ENCODE measurements at regions not wholly inside any gene's neighbourhood (a gene's known extent, or its start where the extent isn't known, plus 50 kb on each side); places are given as distances from the start of the nearest gene placed in this dataset.

GRCh38 chr6:164243949-164244348 lies 829.4 kb downstream of the QKI start:
- TF ChIP-seq, protein P1, sequence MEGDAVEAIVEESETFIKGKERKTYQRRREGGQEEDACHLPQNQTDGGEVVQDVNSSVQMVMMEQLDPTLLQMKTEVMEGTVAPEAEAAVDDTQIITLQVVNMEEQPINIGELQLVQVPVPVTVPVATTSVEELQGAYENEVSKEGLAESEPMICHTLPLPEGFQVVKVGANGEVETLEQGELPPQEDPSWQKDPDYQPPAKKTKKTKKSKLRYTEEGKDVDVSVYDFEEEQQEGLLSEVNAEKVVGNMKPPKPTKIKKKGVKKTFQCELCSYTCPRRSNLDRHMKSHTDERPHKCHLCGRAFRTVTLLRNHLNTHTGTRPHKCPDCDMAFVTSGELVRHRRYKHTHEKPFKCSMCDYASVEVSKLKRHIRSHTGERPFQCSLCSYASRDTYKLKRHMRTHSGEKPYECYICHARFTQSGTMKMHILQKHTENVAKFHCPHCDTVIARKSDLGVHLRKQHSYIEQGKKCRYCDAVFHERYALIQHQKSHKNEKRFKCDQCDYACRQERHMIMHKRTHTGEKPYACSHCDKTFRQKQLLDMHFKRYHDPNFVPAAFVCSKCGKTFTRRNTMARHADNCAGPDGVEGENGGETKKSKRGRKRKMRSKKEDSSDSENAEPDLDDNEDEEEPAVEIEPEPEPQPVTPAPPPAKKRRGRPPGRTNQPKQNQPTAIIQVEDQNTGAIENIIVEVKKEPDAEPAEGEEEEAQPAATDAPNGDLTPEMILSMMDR (IDR thresholded peaks at IDR 0.05), result no peak
- Mint-ChIP-seq H3K27ac (ENCODE audit: unreplicated experiment) (no peak overlapping the region), H3K9me3 (ENCODE audit: low read depth) (peaks cover 4% of the 10 kb centered on the region), H3K36me3 (ENCODE audit: low read depth) (no peaks in the 10 kb centered on the region), H3K27me3 (ENCODE audit: low read depth) (no peaks in the 10 kb centered on the region), H3K4me1 (ENCODE audit: low read depth) (no peaks in the 10 kb centered on the region), H3K4me3 (ENCODE audit: unreplicated experiment) (no peak overlapping the region)
- no peak for DNase-seq (ENCODE audit: low spot score)

- H3K27me3 Mint-ChIP-seq (ENCODE audit: low read depth), result no peaks in the 10 kb centered on the region
- H3K4me1 Mint-ChIP-seq (ENCODE audit: low read depth), result no peaks in the 10 kb centered on the region
- TF ChIP-seq, protein P1 (IDR thresholded peaks at IDR 0.05), result no peak
- H3K27ac Mint-ChIP-seq (ENCODE audit: unreplicated experiment), result no peak overlapping the region
- no peak overlapping the region for H3K4me3 Mint-ChIP-seq (ENCODE audit: unreplicated experiment)
- H3K36me3 Mint-ChIP-seq (ENCODE audit: low read depth), result no peaks in the 10 kb centered on the region
- H3K9me3 Mint-ChIP-seq (ENCODE audit: low read depth), result peaks cover 4% of the 10 kb centered on the region
- no peak for DNase-seq (ENCODE audit: low spot score)
Observed at GRCh38 chr6:164243012-164243610, 828.6 kb downstream of the QKI start.

GRCh38 chr6:164230804-164231203 lies 816.3 kb downstream of the QKI start:
- H3K27me3 Mint-ChIP-seq (ENCODE audit: low read depth), result peaks cover 3% of the 10 kb centered on the region
- H3K36me3 Mint-ChIP-seq (ENCODE audit: low read depth), result peaks cover 3% of the 10 kb centered on the region
- DNase-seq (ENCODE audit: low spot score), result no peak
- no peak overlapping the region for H3K4me3 Mint-ChIP-seq (ENCODE audit: unreplicated experiment)
- no peaks in the 10 kb centered on the region for H3K4me1 Mint-ChIP-seq (ENCODE audit: low read depth)
- peaks cover 12% of the 10 kb centered on the region for H3K9me3 Mint-ChIP-seq (ENCODE audit: low read depth)
- H3K27ac Mint-ChIP-seq (ENCODE audit: unreplicated experiment), result no peak overlapping the region
- TF ChIP-seq, protein P1 (IDR thresholded peaks at IDR 0.05), result no peak

GRCh38 chr6:164230259-164230658 lies 815.7 kb downstream of the QKI start:
- Mint-ChIP-seq H3K36me3 (ENCODE audit: low read depth) (peaks cover 3% of the 10 kb centered on the region), H3K4me3 (ENCODE audit: unreplicated experiment) (no peak overlapping the region), H3K27me3 (ENCODE audit: low read depth) (peaks cover 3% of the 10 kb centered on the region), H3K4me1 (ENCODE audit: low read depth) (no peaks in the 10 kb centered on the region), H3K9me3 (ENCODE audit: low read depth) (peaks cover 10% of the 10 kb centered on the region), H3K27ac (ENCODE audit: unreplicated experiment) (no peak overlapping the region)
- TF ChIP-seq, protein P1 (IDR thresholded peaks at IDR 0.05), result no peak
- DNase-seq (ENCODE audit: low spot score), result no peak

DNA sequence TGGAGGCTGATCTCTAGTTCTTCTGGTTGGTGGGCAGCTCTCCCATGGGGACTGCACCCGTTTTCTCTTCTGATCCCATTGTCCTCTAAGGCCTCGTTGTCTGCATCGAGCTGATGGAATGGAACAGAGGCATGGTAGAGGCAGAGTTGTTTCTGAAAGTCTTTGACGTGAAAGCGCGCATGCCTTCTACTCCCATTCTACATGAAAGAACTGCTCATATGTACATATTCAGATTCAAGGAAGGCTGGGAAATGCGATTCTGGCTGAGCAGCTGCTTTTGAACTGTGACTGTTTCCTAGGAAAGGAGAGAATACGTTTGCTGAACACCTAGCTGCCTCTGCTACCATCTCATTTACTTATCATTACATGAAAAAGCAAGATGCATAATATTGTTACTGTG lies 815.2 kb downstream of the QKI start:
- TF ChIP-seq, protein P1 (IDR thresholded peaks at IDR 0.05), result no peak
- DNase-seq (ENCODE audit: low spot score), result no peak
- Mint-ChIP-seq H3K4me1 (ENCODE audit: low read depth) (no peaks in the 10 kb centered on the region), H3K27me3 (ENCODE audit: low read depth) (peaks cover 3% of the 10 kb centered on the region), H3K36me3 (ENCODE audit: low read depth) (peaks cover 3% of the 10 kb centered on the region), H3K9me3 (ENCODE audit: low read depth) (peaks cover 10% of the 10 kb centered on the region), H3K4me3 (ENCODE audit: unreplicated experiment) (no peak overlapping the region), H3K27ac (ENCODE audit: unreplicated experiment) (no peak overlapping the region)
